Prostate gland (tissue), 2 donors: ENCODE measurements at regions not wholly inside any gene's neighbourhood (a gene's known extent, or its start where the extent isn't known, plus 50 kb on each side); places are given as distances from the start of the nearest gene placed in this dataset.

Experiments
- DNase-seq: peaks from one replicate; pipeline ENCODE4 v3.0.0-alpha.2; 2019; ENCODE audit warnings: low spot score
- H3K27ac ChIP-seq, 2 donors: fragments of 200-600 bp; sonication (generic); 2 replicates each; pipeline ENCODE4 v1.5.1; 2017 to 2019
- H3K27me3 ChIP-seq: fragments of 200-600 bp; sonication (generic); replicated peaks from 2 replicates; pipeline ENCODE4 v1.5.1; 2019; ENCODE audit not compliant: insufficient read depth
- H3K36me3 ChIP-seq, 2 donors: fragments of 200-600 bp; sonication (generic); 1 replicate in 1 of 2; 2 replicates in 1 of 2; pipeline versions ENCODE4 v1.5.1 to v1.8.1; 2017 to 2019
- H3K4me1 ChIP-seq: fragments of 200-600 bp; sonication (generic); replicated peaks from 2 replicates; pipeline ENCODE4 v1.5.1; 2019
- H3K4me3 ChIP-seq, 2 donors: fragments of 200-600 bp; sonication (generic); 2 replicates each; pipeline ENCODE4 v1.5.1; 2017 to 2019
- H3K9me3 ChIP-seq: fragments of 200-600 bp; sonication (generic); 2 replicates; pipeline ENCODE4 v1.5.1; 2017
- POLR2A ChIP-seq: fragments of 450-650 bp; IDR thresholded peaks from one replicate; pipeline ENCODE4 v1.6.1; 2016; ENCODE audit warnings: antibody characterized with exemption, mild to moderate bottlenecking
- POLR2AphosphoS5 ChIP-seq: sonication (generic); formaldehyde crosslinking; IDR thresholded peaks from one replicate; pipeline ENCODE4 v1.6.1; 2017; ENCODE audit warnings: antibody characterized with exemption
- WGBS: methylation state at CpG from one replicate; pipeline ENCODE4 v1.1.5; 2018; 5-methylcytosine and 5-hydroxymethylcytosine counted together
- intact Hi-C: fragments of 100-400 bp; cut with DNase I; formaldehyde crosslinking; loops from one replicate; pipeline ENCODE4 v1.14.2; 2022
- TF ChIP-seq, protein P1 (sequence below), 4 experiments: fragments of 200-600 bp in 2 of 4; fragments of 450-650 bp in 2 of 4; sonication (generic) in 2 of 4; IDR thresholded peaks; 1 replicate in 3 of 4; 2 replicates in 1 of 4; pipeline ENCODE4 v1.5.1; 2016 to 2019; ENCODE audit warnings: antibody characterized with exemption in 4 of 4, mild to moderate bottlenecking in 2 of 4, moderate library complexity in 2 of 4

DNA sequence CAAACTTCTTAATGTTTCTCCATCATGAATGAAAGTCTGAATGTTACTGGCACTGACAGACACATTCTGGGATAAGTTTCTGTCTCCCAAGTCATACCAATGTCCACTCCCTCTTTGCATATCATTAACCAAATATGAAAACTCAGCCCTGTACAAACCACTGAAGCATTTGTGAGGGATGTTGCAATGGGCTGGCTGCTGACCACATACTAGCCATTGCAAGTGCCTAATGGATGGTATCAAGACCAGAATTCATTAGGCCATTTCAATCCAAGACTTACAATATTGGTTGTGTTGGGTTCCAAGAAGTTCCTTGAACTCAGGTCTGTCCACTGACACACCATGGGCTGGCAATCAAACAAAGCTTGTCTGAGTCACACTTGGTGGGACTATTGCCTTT is 73.8 kb downstream of the CBLN2 start:
- H3K4me1 ChIP-seq, result no peaks in the 10 kb centered on the region
- H3K27me3 ChIP-seq, result no peaks in the 10 kb centered on the region
- DNase-seq, result no peak
- no peaks in the 10 kb centered on the region for H3K9me3 ChIP-seq
- TF ChIP-seq, protein P1, sequence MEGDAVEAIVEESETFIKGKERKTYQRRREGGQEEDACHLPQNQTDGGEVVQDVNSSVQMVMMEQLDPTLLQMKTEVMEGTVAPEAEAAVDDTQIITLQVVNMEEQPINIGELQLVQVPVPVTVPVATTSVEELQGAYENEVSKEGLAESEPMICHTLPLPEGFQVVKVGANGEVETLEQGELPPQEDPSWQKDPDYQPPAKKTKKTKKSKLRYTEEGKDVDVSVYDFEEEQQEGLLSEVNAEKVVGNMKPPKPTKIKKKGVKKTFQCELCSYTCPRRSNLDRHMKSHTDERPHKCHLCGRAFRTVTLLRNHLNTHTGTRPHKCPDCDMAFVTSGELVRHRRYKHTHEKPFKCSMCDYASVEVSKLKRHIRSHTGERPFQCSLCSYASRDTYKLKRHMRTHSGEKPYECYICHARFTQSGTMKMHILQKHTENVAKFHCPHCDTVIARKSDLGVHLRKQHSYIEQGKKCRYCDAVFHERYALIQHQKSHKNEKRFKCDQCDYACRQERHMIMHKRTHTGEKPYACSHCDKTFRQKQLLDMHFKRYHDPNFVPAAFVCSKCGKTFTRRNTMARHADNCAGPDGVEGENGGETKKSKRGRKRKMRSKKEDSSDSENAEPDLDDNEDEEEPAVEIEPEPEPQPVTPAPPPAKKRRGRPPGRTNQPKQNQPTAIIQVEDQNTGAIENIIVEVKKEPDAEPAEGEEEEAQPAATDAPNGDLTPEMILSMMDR (IDR thresholded peaks at IDR 0.05), result no peak
- TF ChIP-seq POLR2AphosphoS5 (no peak), POLR2A (no peak)
- intact Hi-C loops, result no loop called here
- H3K27ac ChIP-seq, result no peak overlapping the region
- H3K4me3 ChIP-seq, result no peak overlapping the region
- H3K36me3 ChIP-seq, result no peaks in the 10 kb centered on the region

DNA sequence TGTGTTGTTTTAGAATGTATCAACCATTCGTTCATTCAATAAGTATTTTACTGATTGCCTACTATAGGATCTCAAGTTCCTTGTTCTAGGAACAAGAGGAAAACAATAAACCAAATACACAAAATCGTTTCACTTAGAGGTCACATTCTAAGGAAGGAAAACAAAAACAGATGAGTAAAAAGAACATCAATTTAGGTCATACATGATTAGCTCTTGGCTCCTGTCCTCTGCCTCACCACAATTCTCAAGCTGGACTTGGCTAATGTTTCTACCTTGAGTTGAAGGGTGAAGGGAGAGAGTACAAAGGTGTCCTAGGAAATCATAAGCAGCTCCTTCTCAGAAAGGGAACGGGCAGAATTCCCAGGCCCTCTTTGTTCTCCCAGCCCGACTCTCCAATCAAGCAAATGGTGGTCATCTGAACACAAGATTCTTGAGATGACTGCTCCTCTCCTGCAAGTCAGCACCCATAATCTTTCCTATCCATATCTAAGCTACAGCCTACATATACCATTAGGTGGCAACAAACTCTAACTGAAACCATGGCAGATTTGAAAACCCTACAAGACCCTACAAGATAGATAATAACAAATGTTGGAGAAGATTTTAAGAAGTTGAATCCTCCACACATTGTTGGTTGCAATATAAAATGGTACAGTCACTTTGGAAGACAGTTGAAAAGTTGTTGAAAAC is 76.0 kb downstream of the CBLN2 start:
- WGBS, result 84% methylated on average over 4 of the region's 4 CpGs

DNA sequence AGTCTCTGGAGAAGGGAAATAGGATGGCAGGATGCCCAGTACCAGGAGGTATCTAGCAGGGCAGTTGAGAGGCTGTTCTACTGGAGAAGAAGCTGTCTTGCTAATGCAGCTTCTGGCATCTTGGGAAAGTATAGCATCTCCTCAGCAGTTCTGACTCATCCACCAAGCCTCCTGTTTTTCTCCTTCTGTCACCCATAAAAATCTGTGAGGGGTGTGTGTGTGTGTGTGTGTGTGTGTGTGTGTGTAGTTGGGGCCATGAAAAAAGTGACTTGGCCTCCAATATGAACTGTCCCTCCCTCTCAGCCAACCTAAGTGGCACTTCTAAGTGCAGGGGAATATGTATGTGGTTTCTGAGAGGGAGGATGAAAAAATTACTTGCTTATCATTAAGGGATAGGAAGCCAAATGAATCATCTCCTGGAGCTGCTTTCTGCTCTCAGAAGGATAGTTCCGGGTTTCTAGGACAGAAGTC is 83.9 kb downstream of the CBLN2 start:
- Histone ChIP-seq H3K36me3 (no peaks in the 10 kb centered on the region), H3K4me3 (no peak overlapping the region), H3K27me3 (no peaks in the 10 kb centered on the region), H3K4me1 (no peaks in the 10 kb centered on the region), H3K9me3 (no peaks in the 10 kb centered on the region), H3K27ac (no peak overlapping the region)
- DNase-seq, result no peak
- intact Hi-C loops, result no loop called here
- TF ChIP-seq POLR2A (no peak), POLR2AphosphoS5 (no peak)
- TF ChIP-seq, protein P1 (IDR thresholded peaks at IDR 0.05), result no peak
- WGBS, result 79% methylated on average over 1 of the region's 1 CpG

More for the DNA sequence above, 76.0 kb downstream of the CBLN2 start:
- Histone ChIP-seq H3K27me3 (no peaks in the 10 kb centered on the region), H3K4me3 (no peak overlapping the region), H3K4me1 (no peaks in the 10 kb centered on the region), H3K9me3 (no peaks in the 10 kb centered on the region), H3K27ac (no peak overlapping the region), H3K36me3 (no peaks in the 10 kb centered on the region)
- TF ChIP-seq POLR2A, result no peak
- TF ChIP-seq POLR2AphosphoS5, result no peak
- TF ChIP-seq, protein P1 (IDR thresholded peaks at IDR 0.05), result no peak
- DNase-seq, result no peak
- intact Hi-C loops, result no loop called here

DNA sequence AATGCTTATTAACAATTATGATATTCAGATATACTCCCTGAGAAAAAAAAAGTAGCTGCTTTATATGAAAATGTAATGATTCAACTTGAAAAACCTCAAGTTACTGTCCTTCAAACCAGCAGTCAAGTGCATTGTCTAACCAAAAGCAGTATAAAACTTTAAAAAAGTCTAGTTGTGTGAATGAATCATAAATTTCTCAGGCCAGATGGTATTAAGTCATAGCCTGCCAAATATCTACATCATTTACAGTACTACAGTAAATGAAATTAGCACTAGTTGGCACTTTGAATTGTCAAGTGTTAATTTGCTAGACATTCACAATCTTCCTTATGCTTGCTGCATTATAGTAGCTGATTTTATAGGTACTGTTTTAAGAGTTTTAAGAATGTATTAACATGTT is 85.9 kb downstream of the CBLN2 start:
- Histone ChIP-seq H3K4me3 (no peak overlapping the region), H3K27ac (no peak overlapping the region), H3K9me3 (no peaks in the 10 kb centered on the region), H3K36me3 (no peaks in the 10 kb centered on the region), H3K27me3 (no peaks in the 10 kb centered on the region), H3K4me1 (no peaks in the 10 kb centered on the region)
- no peak for DNase-seq
- intact Hi-C loops, result no loop called here
- TF ChIP-seq POLR2A (no peak), POLR2AphosphoS5 (no peak)
- TF ChIP-seq, protein P1 (IDR thresholded peaks at IDR 0.05), result no peak

DNA sequence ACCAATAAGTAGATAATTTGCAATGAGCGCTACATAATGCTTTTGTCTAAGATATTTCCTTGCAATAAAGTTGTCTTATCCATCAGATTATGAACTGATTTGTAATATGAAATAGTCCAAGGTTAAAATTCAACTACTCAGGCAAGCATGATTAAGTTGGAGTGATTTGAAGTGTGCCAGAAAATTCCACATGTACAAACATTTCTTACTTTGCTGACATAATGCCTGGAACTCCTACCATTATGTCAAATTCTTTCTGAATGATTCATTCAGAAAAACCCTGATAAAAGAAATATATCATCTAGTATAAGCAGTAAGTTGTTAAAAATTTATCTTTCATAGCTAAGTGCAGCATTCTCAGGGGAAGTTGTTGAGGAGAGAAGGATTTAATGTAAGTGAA is 87.3 kb downstream of the CBLN2 start:
- Histone ChIP-seq H3K9me3 (no peaks in the 10 kb centered on the region), H3K4me3 (no peak overlapping the region), H3K27ac (no peak overlapping the region), H3K27me3 (no peaks in the 10 kb centered on the region), H3K36me3 (no peaks in the 10 kb centered on the region), H3K4me1 (no peaks in the 10 kb centered on the region)
- TF ChIP-seq POLR2AphosphoS5, result no peak
- TF ChIP-seq, protein P1 (IDR thresholded peaks at IDR 0.05), result no peak
- TF ChIP-seq POLR2A, result no peak
- WGBS, result 45% methylated on average over 1 of the region's 1 CpG
- DNase-seq, result no peak
- intact Hi-C loops, result no loop called here
